ENCODE measurements at regions not wholly inside any gene's neighbourhood (a gene's known extent, or its start where the extent isn't known, plus 50 kb on each side); places are given as distances from the start of the nearest gene placed in this dataset.

- TF ChIP-seq CTCF (IDR thresholded peaks at IDR 0.05) (no peak), POLR2A (IDR thresholded peaks at IDR 0.05) (no peak)
These were observed 308.4 kb downstream of the SKIDA1 start for GRCh38 chr10:21217107-21217506.
